ENCODE measurements at regions not wholly inside any gene's neighbourhood (a gene's known extent, or its start where the extent isn't known, plus 50 kb on each side); places are given as distances from the start of the nearest gene placed in this dataset.

- H3K27ac ChIP-seq (ENCODE audit: low read length) = no peak overlapping the region
- H3K27me3 ChIP-seq (replicated peaks; ENCODE audit: insufficient read depth, low read length) = no peaks in the 10 kb centered on the region
- H3K9me2 ChIP-seq (replicated peaks; ENCODE audit: insufficient read depth, low read length) = no peaks in the 10 kb centered on the region
- H3F3A ChIP-seq (ENCODE audit: insufficient read depth, low read length) = no peaks in the 10 kb centered on the region
- TF ChIP-seq EZH2phosphoT487 (IDR thresholded peaks at IDR 0.05; ENCODE audit: low read length) = no peak
- TF ChIP-seq, protein P1, sequence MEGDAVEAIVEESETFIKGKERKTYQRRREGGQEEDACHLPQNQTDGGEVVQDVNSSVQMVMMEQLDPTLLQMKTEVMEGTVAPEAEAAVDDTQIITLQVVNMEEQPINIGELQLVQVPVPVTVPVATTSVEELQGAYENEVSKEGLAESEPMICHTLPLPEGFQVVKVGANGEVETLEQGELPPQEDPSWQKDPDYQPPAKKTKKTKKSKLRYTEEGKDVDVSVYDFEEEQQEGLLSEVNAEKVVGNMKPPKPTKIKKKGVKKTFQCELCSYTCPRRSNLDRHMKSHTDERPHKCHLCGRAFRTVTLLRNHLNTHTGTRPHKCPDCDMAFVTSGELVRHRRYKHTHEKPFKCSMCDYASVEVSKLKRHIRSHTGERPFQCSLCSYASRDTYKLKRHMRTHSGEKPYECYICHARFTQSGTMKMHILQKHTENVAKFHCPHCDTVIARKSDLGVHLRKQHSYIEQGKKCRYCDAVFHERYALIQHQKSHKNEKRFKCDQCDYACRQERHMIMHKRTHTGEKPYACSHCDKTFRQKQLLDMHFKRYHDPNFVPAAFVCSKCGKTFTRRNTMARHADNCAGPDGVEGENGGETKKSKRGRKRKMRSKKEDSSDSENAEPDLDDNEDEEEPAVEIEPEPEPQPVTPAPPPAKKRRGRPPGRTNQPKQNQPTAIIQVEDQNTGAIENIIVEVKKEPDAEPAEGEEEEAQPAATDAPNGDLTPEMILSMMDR (IDR thresholded peaks at IDR 0.05; ENCODE audit: low read length) = no peak
- no peak for TF ChIP-seq EZH2 (optimal IDR thresholded peaks at IDR 0.05; ENCODE audit: low read depth, low read length)
- H3K9me3 ChIP-seq (replicated peaks; ENCODE audit: insufficient read depth, low read length) = no peaks in the 10 kb centered on the region
- H3K9ac ChIP-seq (ENCODE audit: low read length) = no peak overlapping the region
- H3K4me2 ChIP-seq (ENCODE audit: low read depth, low read length) = no peak overlapping the region
- no peaks in the 10 kb centered on the region for H4K20me1 ChIP-seq (ENCODE audit: insufficient read depth, low read length)
- H3K4me1 ChIP-seq (ENCODE audit: low read length) = no peaks in the 10 kb centered on the region
- no peaks in the 10 kb centered on the region for H3K36me3 ChIP-seq (replicated peaks; ENCODE audit: insufficient read depth, low read length)
- no peak overlapping the region for H3K4me3 ChIP-seq (ENCODE audit: low read length)
- DNase-seq = no peak
- no peak overlapping the region for H2AFZ ChIP-seq (ENCODE audit: low read length)
- H3K79me2 ChIP-seq (ENCODE audit: low read length) = no peaks in the 10 kb centered on the region
Observed at GRCh38 chr4:138964716-138965426, 50.7 kb upstream of the NOCT start.

GRCh38 chr4:138963412-138963811 lies 52.2 kb upstream of the NOCT start:
- Histone ChIP-seq H3K4me3 (ENCODE audit: low read length) (no peak overlapping the region), H3K9me3 (replicated peaks; ENCODE audit: insufficient read depth, low read length) (no peaks in the 10 kb centered on the region), H3K36me3 (replicated peaks; ENCODE audit: insufficient read depth, low read length) (no peaks in the 10 kb centered on the region), H3F3A (ENCODE audit: insufficient read depth, low read length) (no peaks in the 10 kb centered on the region), H4K20me1 (ENCODE audit: insufficient read depth, low read length) (no peaks in the 10 kb centered on the region), H2AFZ (ENCODE audit: low read length) (no peak overlapping the region), H3K4me1 (ENCODE audit: low read length) (no peaks in the 10 kb centered on the region), H3K79me2 (ENCODE audit: low read length) (no peaks in the 10 kb centered on the region), H3K4me2 (ENCODE audit: low read depth, low read length) (no peak overlapping the region), H3K27me3 (replicated peaks; ENCODE audit: insufficient read depth, low read length) (no peaks in the 10 kb centered on the region), H3K9me2 (replicated peaks; ENCODE audit: insufficient read depth, low read length) (no peaks in the 10 kb centered on the region), H3K9ac (ENCODE audit: low read length) (no peak overlapping the region), H3K27ac (ENCODE audit: low read length) (no peak overlapping the region)
- no peak for DNase-seq
- TF ChIP-seq, protein P1 (IDR thresholded peaks at IDR 0.05; ENCODE audit: low read length) = no peak
- TF ChIP-seq EZH2 (optimal IDR thresholded peaks at IDR 0.05; ENCODE audit: low read depth, low read length) (no peak), EZH2phosphoT487 (IDR thresholded peaks at IDR 0.05; ENCODE audit: low read length) (no peak)

DNA sequence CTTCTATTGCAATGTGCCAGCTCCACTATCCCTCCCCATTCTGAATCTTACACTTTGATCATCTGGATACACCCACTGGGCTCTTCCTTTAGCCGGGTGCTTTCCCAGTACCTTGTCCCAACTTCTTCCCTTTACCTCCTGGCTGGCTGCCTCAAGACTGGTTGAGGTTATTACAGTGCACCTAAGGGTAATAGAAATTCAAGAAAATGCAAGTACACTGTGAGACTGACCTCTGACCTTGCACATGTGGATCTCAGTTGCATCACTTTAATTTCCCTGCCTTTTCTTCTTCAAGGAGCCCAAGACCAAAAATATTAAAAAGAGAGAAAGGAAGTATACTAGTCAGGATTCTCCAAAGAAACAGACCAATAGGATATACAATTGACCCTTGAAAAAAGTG lies 53.9 kb upstream of the NOCT start:
- Histone ChIP-seq H4K20me1 (ENCODE audit: insufficient read depth, low read length) (no peaks in the 10 kb centered on the region), H3K4me2 (ENCODE audit: low read depth, low read length) (no peak overlapping the region), H3K9ac (ENCODE audit: low read length) (no peak overlapping the region), H3K79me2 (ENCODE audit: low read length) (no peaks in the 10 kb centered on the region), H3K4me1 (ENCODE audit: low read length) (no peaks in the 10 kb centered on the region), H3F3A (ENCODE audit: insufficient read depth, low read length) (no peaks in the 10 kb centered on the region), H3K27me3 (replicated peaks; ENCODE audit: insufficient read depth, low read length) (no peaks in the 10 kb centered on the region), H2AFZ (ENCODE audit: low read length) (no peak overlapping the region), H3K36me3 (replicated peaks; ENCODE audit: insufficient read depth, low read length) (no peaks in the 10 kb centered on the region), H3K9me2 (replicated peaks; ENCODE audit: insufficient read depth, low read length) (no peaks in the 10 kb centered on the region), H3K4me3 (ENCODE audit: low read length) (no peak overlapping the region), H3K27ac (ENCODE audit: low read length) (no peak overlapping the region), H3K9me3 (replicated peaks; ENCODE audit: insufficient read depth, low read length) (no peaks in the 10 kb centered on the region)
- no peak for DNase-seq
- TF ChIP-seq, protein P1 (IDR thresholded peaks at IDR 0.05; ENCODE audit: low read length) = no peak
- TF ChIP-seq EZH2 (optimal IDR thresholded peaks at IDR 0.05; ENCODE audit: low read depth, low read length) = no peak
- no peak for TF ChIP-seq EZH2phosphoT487 (IDR thresholded peaks at IDR 0.05; ENCODE audit: low read length)
